MCF 10A (cell line): ENCODE measurements at regions not wholly inside any gene's neighbourhood (a gene's known extent, or its start where the extent isn't known, plus 50 kb on each side); places are given as distances from the start of the nearest gene placed in this dataset.

Experiments used
- BruUV-seq: library from RNA; stranded (reverse); fragments of 400-500 nt; replicated peaks from 2 replicates; lab custom pipeline; 2021; lab: Mats Ljungman, UMichigan
- CTCF ChIA-PET: fragments of 300-600 bp; sonication (Branson Sonifier 250); formaldehyde crosslinking; extraction: SDS; loops from one replicate; lab custom pipeline; 2021; ENCODE audit warnings: antibody characterized with exemption, inconsistent platforms; lab: Yijun Ruan, JAX
- POLR2A ChIA-PET: fragments of 300-600, 350-650 bp; sonication (Branson Sonifier 250); formaldehyde crosslinking; extraction: SDS; loops from one replicate; lab custom pipeline; 2020; ENCODE audit warnings: antibody characterized with exemption, inconsistent platforms; lab: Yijun Ruan, JAX
- DNase-seq: peaks from one replicate; pipeline ENCODE4 v3.0.0-alpha.2; 2018; ENCODE audit not compliant: unreplicated experiment
- H3K27ac Mint-ChIP-seq: one replicate; pipeline ENCODE4 v1.8.0; 2022; ENCODE audit warnings: mild to moderate bottlenecking, low read depth, mixed read lengths; ENCODE audit not compliant: unreplicated experiment
- H3K27me3 Mint-ChIP-seq: one replicate; pipeline ENCODE4 v1.8.0; 2022; ENCODE audit warnings: mixed read lengths; ENCODE audit not compliant: insufficient read depth, unreplicated experiment
- H3K36me3 Mint-ChIP-seq: one replicate; pipeline ENCODE4 v1.8.0; 2022; ENCODE audit warnings: mild to moderate bottlenecking, moderate library complexity, mixed read lengths; ENCODE audit not compliant: insufficient read depth, unreplicated experiment
- H3K4me1 Mint-ChIP-seq: one replicate; pipeline ENCODE4 v1.8.0; 2022; ENCODE audit warnings: mixed read lengths; ENCODE audit not compliant: insufficient read depth, unreplicated experiment
- H3K4me3 Mint-ChIP-seq: one replicate; pipeline ENCODE4 v1.8.0; 2022; ENCODE audit warnings: mild to moderate bottlenecking, moderate library complexity, mixed read lengths; ENCODE audit not compliant: unreplicated experiment
- H3K9me3 Mint-ChIP-seq: one replicate; pipeline ENCODE4 v1.8.0; 2022; ENCODE audit warnings: mixed read lengths; ENCODE audit not compliant: unreplicated experiment
- CTCF ChIP-seq: fragments of 200-600 bp; IDR thresholded peaks from one replicate; pipeline ENCODE4 v1.8.0; 2022; ENCODE audit warnings: antibody characterized with exemption, mild to moderate bottlenecking; ENCODE audit not compliant: unreplicated experiment
- intact Hi-C: fragments of 100-400 bp; cut with micrococcal nuclease; formaldehyde crosslinking; loops from 2 replicates; pipeline ENCODE4 v1.14.1; 2022

DNA sequence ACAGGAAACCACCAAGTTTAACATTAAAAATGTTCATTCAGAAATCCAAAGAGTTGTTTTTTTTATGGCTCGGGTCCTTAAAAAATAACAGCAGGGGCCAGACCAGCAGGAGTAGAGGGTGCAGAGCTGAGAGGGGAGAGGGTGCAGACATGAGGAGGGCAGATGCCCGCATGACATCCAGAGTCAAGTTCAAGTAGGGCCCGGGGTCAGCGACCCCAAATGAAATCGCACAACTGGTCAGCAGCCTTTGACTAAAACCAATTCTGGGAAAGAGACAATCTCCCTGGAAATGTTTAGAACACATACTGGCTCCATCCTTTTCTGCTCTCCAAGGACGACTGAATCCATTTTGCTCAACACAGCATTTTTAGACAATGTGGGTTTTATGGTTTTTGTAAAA, 297.5 kb downstream of the FGFR2 start:
- Mint-ChIP-seq H3K9me3 (no peaks in the 10 kb centered on the region), H3K36me3 (no peaks in the 10 kb centered on the region), H3K4me1 (no peaks in the 10 kb centered on the region), H3K27me3 (no peaks in the 10 kb centered on the region), H3K4me3 (no peak overlapping the region), H3K27ac (no peak overlapping the region)
- no TSS peak for BruUV-seq
- no peak for TF ChIP-seq CTCF
- ChIA-PET CTCF (no interaction called here), POLR2A (no interaction called here)
- DNase-seq = no peak
- intact Hi-C loops = no loop called here

- TF ChIP-seq CTCF = no peak
- CTCF ChIA-PET = interaction anchor here (0.7 kb wide), 1 partner anchor 581 kb away, joined by 3 read pairs; no protein-coding TSS in a partner anchor
- H3K9me3 Mint-ChIP-seq = no peaks in the 10 kb centered on the region
- no peaks in the 10 kb centered on the region for H3K4me1 Mint-ChIP-seq
- POLR2A ChIA-PET = interaction anchor here (0.9 kb wide), 1 partner anchor 20 kb away, joined by 3 read pairs; no protein-coding TSS in a partner anchor
- intact Hi-C loops = no loop called here
- no peak for DNase-seq
- no peak overlapping the region for H3K27ac Mint-ChIP-seq
- H3K4me3 Mint-ChIP-seq = no peak overlapping the region
- H3K27me3 Mint-ChIP-seq = no peaks in the 10 kb centered on the region
- no peaks in the 10 kb centered on the region for H3K36me3 Mint-ChIP-seq
- BruUV-seq = no TSS peak
These were observed 295.6 kb downstream of the FGFR2 start for GRCh38 chr10:121302541-121303180.

GRCh38 chr10:121303287-121303890, 294.9 kb downstream of the FGFR2 start:
- ChIA-PET CTCF (no interaction called here), POLR2A (interaction anchor here (0.9 kb wide), 1 partner anchor 19 kb away, joined by 3 read pairs; no protein-coding TSS in a partner anchor)
- no peaks in the 10 kb centered on the region for H3K9me3 Mint-ChIP-seq
- DNase-seq = no peak
- no peaks in the 10 kb centered on the region for H3K36me3 Mint-ChIP-seq
- no peak overlapping the region for H3K27ac Mint-ChIP-seq
- no TSS peak for BruUV-seq
- no peak for TF ChIP-seq CTCF
- no peak overlapping the region for H3K4me3 Mint-ChIP-seq
- H3K4me1 Mint-ChIP-seq = no peaks in the 10 kb centered on the region
- intact Hi-C loops = no loop called here
- H3K27me3 Mint-ChIP-seq = no peaks in the 10 kb centered on the region

DNA sequence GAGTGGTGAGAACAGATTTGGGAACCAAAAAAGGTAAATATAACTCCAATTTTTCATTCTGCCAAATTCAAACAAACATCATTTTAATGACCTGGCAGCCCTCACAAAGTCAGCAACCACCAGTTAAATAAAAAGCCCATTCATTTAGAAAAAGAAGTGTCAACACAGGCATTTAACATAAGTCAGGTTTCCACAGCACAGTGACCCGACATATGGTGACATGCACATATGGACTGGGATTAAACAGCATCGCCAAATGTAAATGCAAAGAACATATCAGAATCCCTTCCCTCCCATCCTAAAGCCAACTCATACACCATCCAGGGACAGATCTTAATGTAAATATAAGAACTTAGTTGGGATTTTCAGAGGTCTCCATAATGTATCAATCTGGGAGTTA, 293.2 kb downstream of the FGFR2 start:
- H3K36me3 Mint-ChIP-seq = no peaks in the 10 kb centered on the region
- intact Hi-C loops = no loop called here
- TF ChIP-seq CTCF = no peak
- no peaks in the 10 kb centered on the region for H3K9me3 Mint-ChIP-seq
- ChIA-PET POLR2A (interaction anchor here (0.7 to 0.8 kb wide), 2 partner anchors 52 to 113 kb away, joined by 3 read pairs; no protein-coding TSS in a partner anchor), CTCF (interaction anchor here (0.6 kb wide), 1 partner anchor 349 kb away, joined by 3 read pairs; no protein-coding TSS in a partner anchor)
- no peaks in the 10 kb centered on the region for H3K27me3 Mint-ChIP-seq
- DNase-seq = no peak
- H3K4me1 Mint-ChIP-seq = peaks cover 8% of the 10 kb centered on the region
- no peak overlapping the region for H3K4me3 Mint-ChIP-seq
- H3K27ac Mint-ChIP-seq = no peak overlapping the region
- no TSS peak for BruUV-seq
